ENCODE measurements at regions not wholly inside any gene's neighbourhood (a gene's known extent, or its start where the extent isn't known, plus 50 kb on each side); places are given as distances from the start of the nearest gene placed in this dataset.
A peak's percentile ranks its signal among the peaks of the same experiment; 100 is the strongest.

DNA sequence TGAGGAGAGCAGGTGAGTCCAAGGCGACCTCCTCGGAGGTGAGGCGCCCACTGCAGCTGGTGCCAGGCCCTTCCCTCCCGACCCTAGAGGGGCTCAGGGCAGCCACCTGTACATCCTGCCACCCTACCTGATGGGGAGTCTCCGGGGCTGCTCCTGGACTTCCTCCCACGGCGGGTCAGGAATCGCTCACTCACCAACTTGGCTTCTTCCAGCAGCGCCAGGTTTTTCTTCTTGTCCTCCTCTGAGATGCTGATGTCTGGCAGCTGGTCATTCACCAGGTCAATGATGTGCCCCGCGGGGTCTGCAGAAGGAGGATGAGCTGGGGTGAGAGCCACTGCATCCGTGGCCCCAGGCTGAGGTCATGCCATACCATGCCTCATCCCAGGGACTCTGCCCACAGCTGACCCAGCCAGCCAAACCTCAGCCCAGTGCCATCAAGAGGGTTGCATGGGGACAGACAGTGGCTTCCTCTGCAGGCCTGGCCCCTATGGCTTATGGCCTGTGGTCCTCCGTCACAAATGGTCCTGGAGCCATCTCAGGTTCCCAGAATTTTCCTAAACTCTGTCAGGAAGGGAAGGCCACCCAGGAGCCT is 61.0 kb upstream of the LYVE1 start:
- TF ChIP-seq POLR2AphosphoS5 (IDR thresholded peaks at IDR 0.05; ENCODE audit: low read depth, low read length): no peak
- TF ChIP-seq PAX5 (IDR thresholded peaks at IDR 0.05; ENCODE audit: insufficient read depth, low read length, severe bottlenecking): no peak
- no peak for TF ChIP-seq TAF1 (IDR thresholded peaks at IDR 0.05; ENCODE audit: low read depth, low read length)
- TF ChIP-seq POLR2A (IDR thresholded peaks at IDR 0.05; ENCODE audit: low read depth, low read length): no peak
- no peak for TF ChIP-seq SPI1 (IDR thresholded peaks at IDR 0.05; ENCODE audit: low read depth, low read length)
- no peak for TF ChIP-seq POU2F2 (IDR thresholded peaks at IDR 0.05; ENCODE audit: low read depth, low read length)
- FAIRE-seq (no peak), DNase-seq (ENCODE audit: insufficient read length, low spot score) (no peak)

GRCh38 chr11:10628508-10629236 is 60.2 kb upstream of the LYVE1 start:
- FAIRE-seq (no peak), DNase-seq (ENCODE audit: insufficient read length, low spot score) (no peak)
- TF ChIP-seq PAX5 (IDR thresholded peaks at IDR 0.05; ENCODE audit: insufficient read depth, low read length, severe bottlenecking) (no peak), POLR2AphosphoS5 (IDR thresholded peaks at IDR 0.05; ENCODE audit: low read depth, low read length) (no peak), TAF1 (IDR thresholded peaks at IDR 0.05; ENCODE audit: low read depth, low read length) (no peak), POU2F2 (IDR thresholded peaks at IDR 0.05; ENCODE audit: low read depth, low read length) (no peak), SPI1 (IDR thresholded peaks at IDR 0.05; ENCODE audit: low read depth, low read length) (no peak), POLR2A (IDR thresholded peaks at IDR 0.05; ENCODE audit: low read depth, low read length) (no peak)

DNA sequence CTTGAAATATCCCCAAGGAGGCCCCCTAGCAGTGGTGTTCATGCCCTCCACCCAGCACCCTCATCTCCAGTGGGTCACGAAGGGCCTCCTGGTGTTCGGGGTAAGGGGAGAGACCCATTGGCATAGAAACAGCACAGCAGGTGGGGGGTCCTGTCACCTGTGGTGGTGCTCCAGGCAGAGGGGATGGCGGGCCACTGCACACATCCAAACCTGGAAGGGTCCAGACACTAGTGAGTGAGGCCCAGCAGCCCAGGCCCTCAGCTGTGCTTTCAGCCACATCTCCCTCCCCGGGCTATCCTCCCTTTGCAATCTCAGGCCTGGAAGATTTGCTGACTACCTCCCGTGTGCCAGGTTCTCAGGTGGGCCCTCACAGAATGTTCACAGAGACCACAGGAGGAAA is 59.4 kb upstream of the LYVE1 start:
- no peak for DNase-seq (ENCODE audit: insufficient read length, low spot score)
- no peak for FAIRE-seq
- TF ChIP-seq POU2F2 (IDR thresholded peaks at IDR 0.05; ENCODE audit: low read depth, low read length): no peak
- TF ChIP-seq PAX5 (IDR thresholded peaks at IDR 0.05; ENCODE audit: insufficient read depth, low read length, severe bottlenecking): no peak
- TF ChIP-seq POLR2AphosphoS5 (IDR thresholded peaks at IDR 0.05; ENCODE audit: low read depth, low read length): no peak
- TF ChIP-seq POLR2A (IDR thresholded peaks at IDR 0.05; ENCODE audit: low read depth, low read length): no peak
- TF ChIP-seq SPI1 (IDR thresholded peaks at IDR 0.05; ENCODE audit: low read depth, low read length): no peak
- TF ChIP-seq TAF1 (IDR thresholded peaks at IDR 0.05; ENCODE audit: low read depth, low read length): no peak

- FAIRE-seq: no peak
Observed at GRCh38 chr11:10627291-10627690, 58.8 kb upstream of the LYVE1 start.

GRCh38 chr11:10625982-10626311 is 57.5 kb upstream of the LYVE1 start:
- TF ChIP-seq PAX5 (IDR thresholded peaks at IDR 0.05; ENCODE audit: insufficient read depth, low read length, severe bottlenecking): no peak
- TF ChIP-seq TAF1 (IDR thresholded peaks at IDR 0.05; ENCODE audit: low read depth, low read length): no peak
- TF ChIP-seq POU2F2 (IDR thresholded peaks at IDR 0.05; ENCODE audit: low read depth, low read length): no peak
- no peak for TF ChIP-seq POLR2AphosphoS5 (IDR thresholded peaks at IDR 0.05; ENCODE audit: low read depth, low read length)
- no peak for TF ChIP-seq SPI1 (IDR thresholded peaks at IDR 0.05; ENCODE audit: low read depth, low read length)
- TF ChIP-seq POLR2A (IDR thresholded peaks at IDR 0.05; ENCODE audit: low read depth, low read length): no peak
- no peak for FAIRE-seq

More at GRCh38 chr11:10627291-10627690, 58.8 kb upstream of the LYVE1 start:
- DNase-seq (ENCODE audit: insufficient read length, low spot score): no peak
- TF ChIP-seq POLR2A (IDR thresholded peaks at IDR 0.05; ENCODE audit: low read depth, low read length): no peak
- TF ChIP-seq POU2F2 (IDR thresholded peaks at IDR 0.05; ENCODE audit: low read depth, low read length): no peak

DNA sequence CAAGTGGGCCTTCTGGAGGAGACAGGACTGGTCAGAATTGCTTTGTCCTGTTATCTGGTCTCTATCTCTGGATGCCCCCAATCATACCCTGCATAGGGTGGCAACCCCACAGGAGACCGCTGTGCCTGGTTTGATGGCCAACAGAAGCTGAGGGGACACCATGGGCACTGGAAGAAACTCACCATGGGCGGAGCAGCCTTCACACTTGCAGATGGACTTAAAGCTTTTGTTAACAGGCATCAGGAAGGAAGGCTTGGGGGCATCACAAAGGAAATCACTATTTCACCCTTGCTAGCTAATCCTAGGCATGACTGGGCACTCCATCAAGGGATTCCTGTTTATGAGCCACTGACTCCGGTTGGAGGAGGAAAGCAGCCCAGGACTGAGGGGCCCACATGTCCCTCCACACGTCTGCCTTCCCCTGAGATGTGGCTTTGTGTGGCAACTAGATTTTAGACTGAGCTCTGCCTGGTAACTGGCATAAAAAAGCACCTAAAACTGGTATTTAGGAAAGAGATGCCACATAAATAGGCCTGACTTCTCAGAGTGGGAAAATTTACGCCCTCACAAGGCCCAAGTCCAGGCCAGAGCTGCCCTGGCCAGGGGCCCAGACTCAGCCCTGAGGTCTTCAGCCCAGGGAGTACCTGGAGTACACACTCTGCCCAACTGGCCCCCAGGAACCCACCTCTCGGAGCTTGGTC is 57.0 kb upstream of the LYVE1 start:
- FAIRE-seq (no peak), DNase-seq (ENCODE audit: insufficient read length, low spot score) (no peak)
- TF ChIP-seq POU2F2 (IDR thresholded peaks at IDR 0.05; ENCODE audit: low read depth, low read length) (no peak), PAX5 (IDR thresholded peaks at IDR 0.05; ENCODE audit: insufficient read depth, low read length, severe bottlenecking) (no peak), POLR2A (IDR thresholded peaks at IDR 0.05; ENCODE audit: low read depth, low read length) (no peak), SPI1 (IDR thresholded peaks at IDR 0.05; ENCODE audit: low read depth, low read length) (no peak), TAF1 (IDR thresholded peaks at IDR 0.05; ENCODE audit: low read depth, low read length) (no peak), POLR2AphosphoS5 (IDR thresholded peaks at IDR 0.05; ENCODE audit: low read depth, low read length) (no peak)

More at GRCh38 chr11:10625982-10626311, 57.5 kb upstream of the LYVE1 start:
- DNase-seq (ENCODE audit: insufficient read length, low spot score): no peak

- no peak for FAIRE-seq
- TF ChIP-seq PAX5 (IDR thresholded peaks at IDR 0.05; ENCODE audit: insufficient read depth, low read length, severe bottlenecking) (no peak), TAF1 (IDR thresholded peaks at IDR 0.05; ENCODE audit: low read depth, low read length) (no peak), SPI1 (IDR thresholded peaks at IDR 0.05; ENCODE audit: low read depth, low read length) (no peak), POLR2A (IDR thresholded peaks at IDR 0.05; ENCODE audit: low read depth, low read length) (no peak), POLR2AphosphoS5 (IDR thresholded peaks at IDR 0.05; ENCODE audit: low read depth, low read length) (no peak), POU2F2 (IDR thresholded peaks at IDR 0.05; ENCODE audit: low read depth, low read length) (no peak)
- no peak for DNase-seq (ENCODE audit: insufficient read length, low spot score)
Observed at GRCh38 chr11:10623797-10624761, 55.6 kb upstream of the LYVE1 start.

GRCh38 chr11:10622957-10623791 is 54.7 kb upstream of the LYVE1 start:
- TF ChIP-seq PAX5 (IDR thresholded peaks at IDR 0.05; ENCODE audit: insufficient read depth, low read length, severe bottlenecking) (no peak), SPI1 (IDR thresholded peaks at IDR 0.05; ENCODE audit: low read depth, low read length) (peak; percentile 76), POLR2AphosphoS5 (IDR thresholded peaks at IDR 0.05; ENCODE audit: low read depth, low read length) (no peak)
- FAIRE-seq (no peak), DNase-seq (ENCODE audit: insufficient read length, low spot score) (no peak)

All from GM12891 (cell line).